ENCODE measurements at regions not wholly inside any gene's neighbourhood (a gene's known extent, or its start where the extent isn't known, plus 50 kb on each side); places are given as distances from the start of the nearest gene placed in this dataset.

GRCh38 chr18:56273541-56274219, 364.7 kb downstream of the TXNL1 start:
- Histone ChIP-seq H2BK12ac (ENCODE audit: insufficient read length, low read depth, low read length) (no peak overlapping the region), H2BK20ac (ENCODE audit: low read depth, low read length, poor library complexity, severe bottlenecking) (no peak overlapping the region), H2BK120ac (ENCODE audit: low read depth, low read length, poor library complexity, severe bottlenecking) (no peak overlapping the region), H3T11ph (ENCODE audit: low read length) (no peak overlapping the region), H4K20me1 (ENCODE audit: control insufficient read depth, insufficient read depth, insufficient read length) (no peaks in the 10 kb centered on the region), H3K27ac (ENCODE audit: insufficient read length, low read depth, low read length) (no peak overlapping the region), H3K18ac (ENCODE audit: insufficient read length, low read depth, low read length) (no peak overlapping the region), H2AK5ac (ENCODE audit: insufficient read length, low read length) (no peak overlapping the region), H2AFZ (ENCODE audit: low read length) (no peak overlapping the region), H4K8ac (replicated peaks; ENCODE audit: insufficient read length, low read depth, low read length) (no peak overlapping the region), H3K79me1 (ENCODE audit: insufficient read depth, low read depth, low read length, poor library complexity, severe bottlenecking) (no peaks in the 10 kb centered on the region), H3K9ac (ENCODE audit: extremely low read depth, insufficient read length, low read length) (no peak overlapping the region), H3K4me1 (ENCODE audit: insufficient read depth, low read length) (0 out of 2 replicates have a peak, but pooled peaks cover 4% of the 10 kb centered on the region), H3K56ac (ENCODE audit: insufficient read length, low read depth, low read length) (no peak overlapping the region), H3K23me2 (ENCODE audit: insufficient read length, low read depth, low read length, poor library complexity, severe bottlenecking) (no peaks in the 10 kb centered on the region), H4K5ac (ENCODE audit: insufficient read length, low read depth, low read length) (no peak overlapping the region), H3K4ac (ENCODE audit: low read depth, low read length) (no peak overlapping the region), H2BK15ac (ENCODE audit: low read depth, low read length) (no peak overlapping the region), H3K79me2 (ENCODE audit: insufficient read depth, low read length) (no peaks in the 10 kb centered on the region), H2BK5ac (ENCODE audit: insufficient read length, low read length) (no peak overlapping the region), H3K4me2 (ENCODE audit: insufficient read depth, insufficient read length, low read length) (no peak overlapping the region), H3K9me3 (ENCODE audit: control insufficient read depth, low read depth, low read length) (no peaks in the 10 kb centered on the region), H3K14ac (ENCODE audit: insufficient read depth, low read length) (no peak overlapping the region), H4K91ac (ENCODE audit: insufficient read length, low read depth, low read length) (no peak overlapping the region), H3K23ac (ENCODE audit: insufficient read length, low read depth, low read length) (no peak overlapping the region), H3K27me3 (ENCODE audit: insufficient read depth, low read length) (no peaks in the 10 kb centered on the region)
- WGBS (ENCODE audit: extremely low coverage, insufficient read length, low lambda C conversion rate): no CpG with 5 or more reads among the region's 1 CpG
- H3K27me3 Mint-ChIP-seq (ENCODE audit: low read depth): no peaks in the 10 kb centered on the region
- no peak overlapping the region for H3K27ac Mint-ChIP-seq
- no peaks in the 10 kb centered on the region for H3K36me3 Mint-ChIP-seq (ENCODE audit: insufficient read depth in 1 of 3, low read depth in 3 of 3)
- H3K9me3 Mint-ChIP-seq: no peaks in the 10 kb centered on the region
- H3K4me1 Mint-ChIP-seq: peaks cover 7 to 12% of the 10 kb centered on the region in 2 experiments
- no peak for DNase-seq
- no peak overlapping the region; a peak in 1 of 5 replicates for H3K4me3 Mint-ChIP-seq
- no peak for TF ChIP-seq CTCF (conservative IDR thresholded peaks at IDR 0.05)
